SW480 (cell line): ENCODE measurements at regions not wholly inside any gene's neighbourhood (a gene's known extent, or its start where the extent isn't known, plus 50 kb on each side); places are given as distances from the start of the nearest gene placed in this dataset.

Experiments
- DNase-seq: peaks from one replicate; pipeline ENCODE4 v3.0.0-alpha.2; 2016; ENCODE audit warnings: low spot score

- no peak for DNase-seq
These were observed 56.4 kb upstream of the FAM20C start for GRCh38 chr7:135731-136645.

DNA sequence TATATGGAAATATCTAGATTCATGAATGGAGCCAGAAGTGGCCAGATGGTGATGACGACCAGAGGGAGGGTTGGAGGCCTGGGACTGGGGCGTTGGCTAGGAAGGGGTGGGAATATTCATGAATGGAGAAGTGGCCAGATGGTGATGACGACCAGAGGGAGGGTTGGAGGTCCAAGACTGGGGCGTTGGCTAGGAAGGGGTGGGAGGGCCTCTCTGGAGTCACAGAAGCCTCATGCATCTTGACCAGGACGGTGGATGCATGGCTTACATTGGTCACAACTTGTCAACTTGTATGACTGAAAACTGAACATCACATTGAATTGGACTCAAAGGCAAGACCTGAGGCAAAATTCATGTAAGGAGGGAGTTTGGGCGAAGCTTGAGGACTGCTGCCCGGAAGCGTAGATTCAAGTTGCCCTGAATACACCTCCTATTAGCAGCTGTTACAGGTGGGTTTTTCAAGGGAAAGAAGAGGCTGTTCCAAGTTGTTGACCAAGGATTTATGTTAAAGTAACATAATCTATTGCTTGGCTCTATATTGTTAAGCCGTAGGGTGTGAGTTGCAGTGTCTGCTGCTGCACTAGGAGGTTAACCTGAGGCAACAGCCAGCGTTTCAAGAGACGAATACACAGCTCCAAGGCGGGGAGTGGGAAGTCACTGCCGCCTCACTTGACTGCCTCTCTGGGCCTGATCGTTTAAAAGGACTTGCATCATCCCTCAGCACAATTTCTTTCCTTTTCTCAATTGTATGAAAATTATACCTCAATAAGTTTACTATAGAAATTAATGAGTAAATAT is 55.1 kb upstream of the FAM20C start:
- no peak for DNase-seq

DNA sequence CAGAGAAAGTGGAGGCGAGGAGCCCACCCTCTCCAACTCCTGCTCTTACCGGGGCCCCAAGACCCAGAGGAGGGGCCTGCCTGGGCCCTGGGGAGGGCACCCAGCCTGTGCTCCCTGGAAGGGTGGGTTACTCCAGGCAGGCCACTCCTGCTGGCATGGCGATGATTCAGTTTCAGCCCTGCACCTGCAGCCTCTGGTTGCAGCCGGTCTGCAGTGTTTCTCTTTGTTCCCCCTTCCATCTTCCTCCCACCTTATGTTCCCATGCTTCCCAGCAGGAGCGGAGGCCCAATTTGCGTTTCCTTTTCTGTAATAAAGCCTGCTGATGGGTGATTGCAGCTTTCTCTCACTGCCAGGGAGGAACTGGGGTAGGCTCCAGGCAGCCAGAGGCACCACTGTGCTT is 53.2 kb upstream of the FAM20C start:
- no peak for DNase-seq

GRCh38 chr7:139561-140243 is 52.7 kb upstream of the FAM20C start:
- no peak for DNase-seq

GRCh38 chr7:140996-141395 is 51.4 kb upstream of the FAM20C start:
- no peak for DNase-seq

DNA sequence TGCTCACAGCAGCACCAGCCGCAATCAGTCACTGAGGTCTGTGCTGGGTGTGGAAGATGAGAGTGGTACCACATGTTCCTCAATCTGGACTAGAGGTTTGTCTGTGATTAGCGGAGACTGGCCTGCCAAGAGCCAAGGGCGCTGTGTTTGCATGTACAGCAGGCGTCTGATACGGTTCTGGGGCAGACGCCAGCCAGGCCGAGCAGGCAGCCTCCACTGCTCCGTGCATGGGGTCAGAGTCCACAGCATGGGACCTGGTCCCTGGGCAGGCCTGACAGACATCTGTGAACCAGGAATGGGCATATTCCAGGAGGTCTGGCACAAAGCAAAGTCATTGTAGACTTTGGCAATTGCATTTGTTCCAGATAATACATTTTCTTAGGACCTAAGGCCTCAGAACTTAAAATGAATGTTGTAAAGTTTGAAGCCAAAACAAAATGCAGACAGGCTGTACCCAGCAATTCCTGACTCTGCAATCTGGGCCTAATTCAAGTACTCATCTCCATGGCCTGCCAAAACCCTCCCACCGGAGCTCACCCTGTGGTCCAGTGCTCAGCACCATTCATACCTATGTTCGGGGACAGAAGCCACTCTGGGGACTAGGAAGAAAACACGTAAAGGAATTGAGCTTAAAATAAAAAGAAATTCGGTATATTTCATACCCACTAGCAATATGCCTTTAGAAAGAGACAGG is 50.0 kb upstream of the FAM20C start:
- DNase-seq = no peak
